Neural cell (in vitro differentiated cells): ENCODE measurements at regions not wholly inside any gene's neighbourhood (a gene's known extent, or its start where the extent isn't known, plus 50 kb on each side); places are given as distances from the start of the nearest gene placed in this dataset.

Source experiments
- H2AFZ ChIP-seq: fragments of 200-600, 300-800 bp; sonication (generic), shearing (Covaris generic); 2 replicates; pipeline ENCODE4 v1.6.0; 2014; ENCODE audit warnings: low read depth, mild to moderate bottlenecking, antibody characterized with exemption, low read length, moderate library complexity
- H3F3A ChIP-seq: fragments of 200-600 bp; shearing (Covaris generic); 2 replicates; pipeline ENCODE4 v1.6.1; 2016; ENCODE audit warnings: mild to moderate bottlenecking, moderate library complexity, mixed read lengths, antibody characterized with exemption, low read length; ENCODE audit not compliant: insufficient read depth, poor library complexity, severe bottlenecking
- H3K27ac ChIP-seq: fragments of 200-600, 300-800 bp; sonication (generic), shearing (Covaris generic); 2 replicates; pipeline ENCODE4 v1.5.1; 2014; ENCODE audit warnings: mild to moderate bottlenecking, low read length, moderate library complexity
- H3K27me3 ChIP-seq: fragments of 300-800, 200-600 bp; sonication (generic), shearing (Covaris generic); 2 replicates; pipeline ENCODE4 v1.6.0; 2014; ENCODE audit warnings: mild to moderate bottlenecking, low read depth, low read length, moderate library complexity; ENCODE audit not compliant: insufficient read depth
- H3K36me3 ChIP-seq: fragments of 300-800, 200-600 bp; sonication (generic), shearing (Covaris generic); 2 replicates; pipeline ENCODE4 v1.5.1; 2014; ENCODE audit warnings: mild to moderate bottlenecking, antibody characterized with exemption, low read length, moderate library complexity; ENCODE audit not compliant: insufficient read depth
- H3K4me2 ChIP-seq: fragments of 300-800, 200-600 bp; sonication (generic), shearing (Covaris generic); 2 replicates; pipeline ENCODE4 v1.6.0; 2014; ENCODE audit warnings: mild to moderate bottlenecking, low read length
- H3K4me3 ChIP-seq: fragments of 300-800, 200-600 bp; sonication (generic), shearing (Covaris generic); 2 replicates; pipeline ENCODE4 v1.5.1; 2014; ENCODE audit warnings: mild to moderate bottlenecking, low read length, moderate library complexity
- H3K79me2 ChIP-seq: fragments of 200-600 bp; shearing (Covaris generic); replicated peaks from 2 replicates; pipeline ENCODE4 v1.6.0; 2014; ENCODE audit warnings: mild to moderate bottlenecking, low read length, moderate library complexity; ENCODE audit not compliant: insufficient read depth
- H3K9ac ChIP-seq: fragments of 300-800, 200-600 bp; sonication (generic), shearing (Covaris generic); 2 replicates; pipeline ENCODE4 v1.6.1; 2016; ENCODE audit warnings: mild to moderate bottlenecking, low read length, mixed read lengths
- H3K9me2 ChIP-seq: fragments of 200-600 bp; shearing (Covaris generic); 2 replicates; pipeline ENCODE4 v1.6.1; 2016; ENCODE audit warnings: mild to moderate bottlenecking, low read length, mixed read lengths; ENCODE audit not compliant: insufficient read depth
- H3K9me3 ChIP-seq: fragments of 200-600, 300-800 bp; sonication (generic), shearing (Covaris generic); 2 replicates; pipeline ENCODE4 v1.6.1; 2016; ENCODE audit warnings: mild to moderate bottlenecking, mixed run types, low read length, moderate library complexity, mixed read lengths
- H4K20me1 ChIP-seq: fragments of 200-600 bp; shearing (Covaris generic); 2 replicates; pipeline ENCODE4 v1.6.1; 2016; ENCODE audit warnings: mild to moderate bottlenecking, mixed run types; ENCODE audit not compliant: insufficient read depth
- CTCF ChIP-seq: fragments of 450-650 bp; IDR thresholded peaks from 2 replicates; pipeline ENCODE4 v1.5.1; 2014; ENCODE audit warnings: antibody characterized with exemption, mild to moderate bottlenecking, moderate library complexity; ENCODE audit not compliant: poor library complexity, severe bottlenecking
- EP300 ChIP-seq: fragments of 450-650 bp; conservative IDR thresholded peaks from 2 replicates; pipeline ENCODE4 v1.6.1; 2014; ENCODE audit warnings: antibody characterized with exemption, mild to moderate bottlenecking, moderate library complexity; ENCODE audit not compliant: poor library complexity, severe bottlenecking
- EZH2 ChIP-seq: fragments of 200-600, 300-800 bp; shearing (Covaris generic), sonication (generic); IDR thresholded peaks from 2 replicates; pipeline ENCODE4 v1.6.1; 2014; ENCODE audit warnings: antibody characterized with exemption, low read length, borderline replicate concordance, mild to moderate bottlenecking; ENCODE audit not compliant: insufficient read depth, poor library complexity, severe bottlenecking
- MXI1 ChIP-seq: fragments of 450-650 bp; conservative IDR thresholded peaks from 2 replicates; pipeline ENCODE4 v1.6.1; 2014; ENCODE audit warnings: antibody characterized with exemption, mild to moderate bottlenecking; ENCODE audit not compliant: poor library complexity, severe bottlenecking
- POLR2AphosphoS5 ChIP-seq: IDR thresholded peaks from 2 replicates; pipeline ENCODE4 v1.6.1; 2012
- RAD21 ChIP-seq: fragments of 450-650 bp; conservative IDR thresholded peaks from 2 replicates; pipeline ENCODE4 v1.6.1; 2014; ENCODE audit warnings: antibody characterized with exemption, mild to moderate bottlenecking, moderate library complexity
- REST ChIP-seq: IDR thresholded peaks from 2 replicates; pipeline ENCODE4 v1.6.1; 2012; ENCODE audit warnings: borderline replicate concordance
- SMC3 ChIP-seq: fragments of 450-650 bp; conservative IDR thresholded peaks from 2 replicates; pipeline ENCODE4 v1.6.1; 2014; ENCODE audit warnings: antibody characterized with exemption, mild to moderate bottlenecking, moderate library complexity; ENCODE audit not compliant: poor library complexity
- TAF1 ChIP-seq: IDR thresholded peaks from 2 replicates; pipeline ENCODE4 v1.6.1; 2012; ENCODE audit warnings: low read depth

GRCh38 chrX:87299563-87300160 lies 217.9 kb upstream of the KLHL4 start:
- H3K4me2 ChIP-seq, result no peak overlapping the region
- H3K36me3 ChIP-seq, result no peaks in the 10 kb centered on the region
- no peak for TF ChIP-seq EZH2
- TF ChIP-seq RAD21, result peak; percentile 63
- peak; percentile 63 for TF ChIP-seq CTCF
- TF ChIP-seq SMC3, result peak; percentile 63
- H3K27ac ChIP-seq, result no peak overlapping the region
- no peak overlapping the region for H3K9ac ChIP-seq
- no peaks in the 10 kb centered on the region for H3K79me2 ChIP-seq
- no peak overlapping the region for H2AFZ ChIP-seq
- no peaks in the 10 kb centered on the region for H3F3A ChIP-seq
- no peaks in the 10 kb centered on the region for H4K20me1 ChIP-seq
- H3K27me3 ChIP-seq, result no peaks in the 10 kb centered on the region
- no peaks in the 10 kb centered on the region for H3K9me2 ChIP-seq
- H3K9me3 ChIP-seq, result no peaks in the 10 kb centered on the region
- H3K4me3 ChIP-seq, result no peak overlapping the region

- peak overlapping the region; percentile 12 for H3K27ac ChIP-seq
- H3K27me3 ChIP-seq, result no peaks in the 10 kb centered on the region
- no peaks in the 10 kb centered on the region for H3K36me3 ChIP-seq
- no peaks in the 10 kb centered on the region for H4K20me1 ChIP-seq
- H3K9ac ChIP-seq, result no peak overlapping the region
- no peak overlapping the region for H3K4me3 ChIP-seq
- no peaks in the 10 kb centered on the region for H3F3A ChIP-seq
- no peak overlapping the region for H3K4me2 ChIP-seq
- no peaks in the 10 kb centered on the region for H3K9me3 ChIP-seq
- no peaks in the 10 kb centered on the region for H3K79me2 ChIP-seq
- no peak overlapping the region for H2AFZ ChIP-seq
- no peak for TF ChIP-seq TAF1
- no peak for TF ChIP-seq MXI1
- TF ChIP-seq SMC3, result no peak
- peak; percentile 67 for TF ChIP-seq POLR2AphosphoS5
- no peak for TF ChIP-seq RAD21
- no peak for TF ChIP-seq EZH2
- peak; percentile 38 for TF ChIP-seq REST
- TF ChIP-seq EP300, result peak; percentile 88
- no peak for TF ChIP-seq CTCF
- no peaks in the 10 kb centered on the region for H3K9me2 ChIP-seq
These were observed 206.8 kb upstream of the KLHL4 start for GRCh38 chrX:87310780-87311179.
